SU-DHL-6 (cell line): ENCODE measurements at regions not wholly inside any gene's neighbourhood (a gene's known extent, or its start where the extent isn't known, plus 50 kb on each side); places are given as distances from the start of the nearest gene placed in this dataset.

Experiments used
- H2AFZ ChIP-seq: fragments of 200-600 bp; sonication (generic); 2 replicates; pipeline ENCODE4 v1.6.1; 2014; ENCODE audit warnings: low read depth, mild to moderate bottlenecking, moderate library complexity, mixed read lengths, antibody characterized with exemption, low read length; ENCODE audit not compliant: severe bottlenecking
- H3F3A ChIP-seq: fragments of 200-600 bp; shearing (Covaris generic); 2 replicates; pipeline ENCODE4 v1.6.0; 2016; ENCODE audit warnings: antibody characterized with exemption, mild to moderate bottlenecking; ENCODE audit not compliant: insufficient read depth
- H3K27ac ChIP-seq: fragments of 200-600 bp; sonication (generic); 2 replicates; pipeline ENCODE4 v1.5.1; 2016; ENCODE audit warnings: low read depth, mild to moderate bottlenecking, low read length, moderate library complexity, mixed read lengths
- H3K27me3 ChIP-seq: fragments of 200-600 bp; sonication (generic), shearing (Covaris generic); 2 replicates; pipeline ENCODE4 v1.6.0; 2014; ENCODE audit warnings: mild to moderate bottlenecking, low read length
- H3K36me3 ChIP-seq: fragments of 200-600 bp; sonication (generic); 2 replicates; pipeline ENCODE4 v1.6.1; 2014; ENCODE audit warnings: mild to moderate bottlenecking, low read length, mixed read lengths
- H3K4me2 ChIP-seq: fragments of 300-600, 200-600 bp; shearing (Covaris generic), sonication (generic); 2 replicates; pipeline ENCODE4 v1.6.0; 2014; ENCODE audit warnings: low read length, low read depth, mild to moderate bottlenecking; ENCODE audit not compliant: poor library complexity, severe bottlenecking
- H3K4me3 ChIP-seq: fragments of 200-600 bp; sonication (generic); 2 replicates; pipeline ENCODE4 v1.5.1; 2014; ENCODE audit warnings: antibody characterized with exemption, low read length, mild to moderate bottlenecking, mixed read lengths; ENCODE audit not compliant: insufficient read depth, poor library complexity, severe bottlenecking
- H3K79me2 ChIP-seq: fragments of 200-600 bp; sonication (generic); 2 replicates; pipeline ENCODE4 v1.6.1; 2014; ENCODE audit warnings: mild to moderate bottlenecking, low read length, moderate library complexity; ENCODE audit not compliant: insufficient read depth
- H3K9ac ChIP-seq: fragments of 200-600 bp; sonication (generic); 2 replicates; pipeline ENCODE4 v1.7.0; 2014; ENCODE audit warnings: mild to moderate bottlenecking, low read length
- H3K9me2 ChIP-seq: fragments of 200-600 bp; sonication (generic); replicated peaks from 2 replicates; pipeline ENCODE4 v1.6.1; 2014; ENCODE audit warnings: low read length; ENCODE audit not compliant: insufficient read depth
- H3K9me3 ChIP-seq: fragments of 200-600 bp; sonication (generic); 2 replicates; pipeline ENCODE4 v1.6.1; 2014; ENCODE audit warnings: low read length, mixed read lengths; ENCODE audit not compliant: insufficient read depth
- H4K20me1 ChIP-seq: fragments of 200-600 bp; sonication (generic); 2 replicates; pipeline ENCODE4 v1.6.1; 2014; ENCODE audit warnings: low read depth, mild to moderate bottlenecking, antibody characterized with exemption, low read length, moderate library complexity, mixed read lengths
- EZH2phosphoT487 ChIP-seq: fragments of 200-600 bp; sonication (generic), shearing (Covaris generic); conservative IDR thresholded peaks from 2 replicates; pipeline ENCODE4 v1.6.1; 2018; ENCODE audit warnings: mild to moderate bottlenecking, antibody characterized with exemption, low read length, moderate library complexity, mixed read lengths
- TF ChIP-seq, protein P1 (sequence below): fragments of 200-600 bp; sonication (generic); IDR thresholded peaks from one replicate; pipeline ENCODE4 v1.5.1; 2017; ENCODE audit warnings: antibody characterized with exemption, mild to moderate bottlenecking, low read length, moderate library complexity; ENCODE audit not compliant: insufficient read depth, poor library complexity, severe bottlenecking

DNA sequence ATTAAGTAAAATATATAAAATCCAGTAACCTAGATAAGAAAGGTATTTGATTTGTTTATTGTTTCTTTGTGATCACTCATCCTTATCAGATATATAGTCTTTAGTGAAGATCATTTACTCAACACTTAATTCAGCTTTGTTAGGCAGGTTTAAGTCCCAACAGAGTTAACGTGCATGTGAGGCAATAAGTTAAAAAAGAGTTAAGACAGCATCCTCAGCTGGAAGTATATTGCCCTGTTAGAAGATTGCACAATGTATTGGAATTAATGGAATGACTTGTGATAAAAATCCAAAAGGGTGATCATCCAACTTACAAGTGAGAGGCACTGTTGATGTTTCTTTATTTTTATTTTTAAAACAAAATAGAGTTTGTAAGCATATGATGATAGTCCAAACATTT, 1162.1 kb downstream of the RAPGEF2 start:
- no peaks in the 10 kb centered on the region for H3F3A ChIP-seq
- no peak overlapping the region for H2AFZ ChIP-seq
- H3K36me3 ChIP-seq, result no peaks in the 10 kb centered on the region
- no peaks in the 10 kb centered on the region for H3K79me2 ChIP-seq
- no peak for TF ChIP-seq EZH2phosphoT487
- TF ChIP-seq, protein P1, sequence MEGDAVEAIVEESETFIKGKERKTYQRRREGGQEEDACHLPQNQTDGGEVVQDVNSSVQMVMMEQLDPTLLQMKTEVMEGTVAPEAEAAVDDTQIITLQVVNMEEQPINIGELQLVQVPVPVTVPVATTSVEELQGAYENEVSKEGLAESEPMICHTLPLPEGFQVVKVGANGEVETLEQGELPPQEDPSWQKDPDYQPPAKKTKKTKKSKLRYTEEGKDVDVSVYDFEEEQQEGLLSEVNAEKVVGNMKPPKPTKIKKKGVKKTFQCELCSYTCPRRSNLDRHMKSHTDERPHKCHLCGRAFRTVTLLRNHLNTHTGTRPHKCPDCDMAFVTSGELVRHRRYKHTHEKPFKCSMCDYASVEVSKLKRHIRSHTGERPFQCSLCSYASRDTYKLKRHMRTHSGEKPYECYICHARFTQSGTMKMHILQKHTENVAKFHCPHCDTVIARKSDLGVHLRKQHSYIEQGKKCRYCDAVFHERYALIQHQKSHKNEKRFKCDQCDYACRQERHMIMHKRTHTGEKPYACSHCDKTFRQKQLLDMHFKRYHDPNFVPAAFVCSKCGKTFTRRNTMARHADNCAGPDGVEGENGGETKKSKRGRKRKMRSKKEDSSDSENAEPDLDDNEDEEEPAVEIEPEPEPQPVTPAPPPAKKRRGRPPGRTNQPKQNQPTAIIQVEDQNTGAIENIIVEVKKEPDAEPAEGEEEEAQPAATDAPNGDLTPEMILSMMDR, result no peak
- H3K9me2 ChIP-seq, result no peaks in the 10 kb centered on the region
- H3K4me2 ChIP-seq, result no peak overlapping the region
- no peak overlapping the region for H3K27ac ChIP-seq
- no peak overlapping the region for H3K9ac ChIP-seq
- no peaks in the 10 kb centered on the region for H3K27me3 ChIP-seq
- H4K20me1 ChIP-seq, result no peaks in the 10 kb centered on the region
- no peaks in the 10 kb centered on the region for H3K9me3 ChIP-seq
- no peak overlapping the region for H3K4me3 ChIP-seq

DNA sequence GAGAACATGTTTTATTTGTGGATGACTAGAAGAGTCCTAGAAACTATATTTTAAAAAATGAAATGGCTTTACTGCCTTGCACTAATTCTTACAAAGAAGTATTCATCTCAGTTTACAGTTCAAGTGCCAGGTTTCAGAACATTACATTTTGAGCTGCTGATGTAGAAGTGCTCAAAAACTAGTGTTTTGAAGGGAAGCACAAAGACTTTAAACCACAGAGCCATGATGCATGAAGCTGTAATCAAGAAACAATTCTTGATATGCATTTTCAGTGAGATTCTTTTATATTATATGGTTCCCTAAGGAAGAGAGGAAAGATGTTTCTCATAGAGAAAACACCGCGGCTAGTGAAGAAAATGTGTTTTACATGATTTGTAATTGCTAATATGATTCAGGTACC, 1163.0 kb downstream of the RAPGEF2 start:
- no peak overlapping the region for H3K4me2 ChIP-seq
- TF ChIP-seq, protein P1, result no peak
- no peak for TF ChIP-seq EZH2phosphoT487
- H3K9me2 ChIP-seq, result no peaks in the 10 kb centered on the region
- no peaks in the 10 kb centered on the region for H3K9me3 ChIP-seq
- no peaks in the 10 kb centered on the region for H4K20me1 ChIP-seq
- H3K4me3 ChIP-seq, result no peak overlapping the region
- no peak overlapping the region for H3K9ac ChIP-seq
- no peaks in the 10 kb centered on the region for H3K36me3 ChIP-seq
- no peaks in the 10 kb centered on the region for H3K27me3 ChIP-seq
- H3K79me2 ChIP-seq, result no peaks in the 10 kb centered on the region
- no peak overlapping the region for H2AFZ ChIP-seq
- H3K27ac ChIP-seq, result no peak overlapping the region
- no peaks in the 10 kb centered on the region for H3F3A ChIP-seq

DNA sequence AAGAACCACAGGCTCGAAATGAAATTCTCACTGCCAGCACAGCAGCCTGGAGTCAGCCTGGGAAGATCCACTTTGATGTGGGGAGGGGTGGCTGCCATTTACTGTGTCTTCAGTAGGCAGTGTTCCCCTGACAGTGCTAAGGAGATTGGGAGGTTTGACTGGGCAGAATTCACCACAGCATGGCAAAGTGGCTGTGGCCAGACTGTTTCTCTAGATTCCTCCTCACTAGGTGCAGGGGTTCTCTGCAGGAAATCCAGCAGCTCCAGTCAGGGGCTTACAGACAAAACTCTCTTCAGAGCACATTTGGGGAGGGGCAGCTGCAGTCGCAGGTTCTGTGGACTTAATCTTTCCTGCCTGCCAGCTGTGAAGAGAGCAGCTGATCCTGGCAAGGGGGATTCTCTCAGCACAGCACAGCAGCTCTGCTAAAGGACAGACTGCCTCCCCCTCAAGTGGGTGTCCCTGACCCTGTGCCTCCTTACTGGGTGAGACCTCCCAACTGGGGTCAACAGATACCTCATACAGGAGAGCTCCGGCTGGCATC, 1174.0 kb downstream of the RAPGEF2 start:
- Histone ChIP-seq H3K79me2 (no peaks in the 10 kb centered on the region), H4K20me1 (no peaks in the 10 kb centered on the region), H3K9me3 (no peaks in the 10 kb centered on the region), H3K27ac (no peak overlapping the region), H3F3A (no peaks in the 10 kb centered on the region), H3K9me2 (no peaks in the 10 kb centered on the region), H3K9ac (no peak overlapping the region), H3K36me3 (no peaks in the 10 kb centered on the region), H3K4me3 (no peak overlapping the region), H3K4me2 (no peak overlapping the region), H2AFZ (no peak overlapping the region), H3K27me3 (no peaks in the 10 kb centered on the region)
- TF ChIP-seq, protein P1, result no peak
- no peak for TF ChIP-seq EZH2phosphoT487

DNA sequence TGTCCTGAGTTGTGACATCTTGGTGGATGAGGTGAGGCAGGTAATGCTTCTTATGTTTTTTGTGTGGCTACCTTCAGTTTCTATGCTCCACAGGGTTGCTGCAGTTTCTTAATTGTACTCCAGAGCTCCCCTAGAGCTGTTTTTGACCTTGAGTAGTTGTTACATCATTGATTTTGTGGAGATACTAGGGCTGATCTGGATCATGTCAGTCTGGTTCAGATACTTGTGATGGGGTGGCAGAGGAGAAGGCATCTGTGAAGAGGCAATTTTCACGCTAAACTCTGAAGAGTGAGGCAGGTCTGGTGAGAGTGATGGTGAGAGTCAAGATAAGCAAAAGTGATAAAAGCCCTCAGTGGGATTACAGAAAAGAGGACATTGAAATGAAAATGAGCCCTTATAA, 1180.2 kb downstream of the RAPGEF2 start:
- no peaks in the 10 kb centered on the region for H3F3A ChIP-seq
- H3K36me3 ChIP-seq, result no peaks in the 10 kb centered on the region
- H3K4me2 ChIP-seq, result no peak overlapping the region
- H3K79me2 ChIP-seq, result no peaks in the 10 kb centered on the region
- no peaks in the 10 kb centered on the region for H3K9me2 ChIP-seq
- TF ChIP-seq, protein P1, result no peak
- TF ChIP-seq EZH2phosphoT487, result no peak
- H3K27ac ChIP-seq, result no peak overlapping the region
- H3K4me3 ChIP-seq, result no peak overlapping the region
- H3K9me3 ChIP-seq, result no peaks in the 10 kb centered on the region
- no peak overlapping the region for H2AFZ ChIP-seq
- no peaks in the 10 kb centered on the region for H4K20me1 ChIP-seq
- H3K27me3 ChIP-seq, result no peaks in the 10 kb centered on the region
- H3K9ac ChIP-seq, result no peak overlapping the region
